ENCODE measurements at regions not wholly inside any gene's neighbourhood (a gene's known extent, or its start where the extent isn't known, plus 50 kb on each side); places are given as distances from the start of the nearest gene placed in this dataset.
"Not testable (repeated sequence)": the region's sequence is repeated elsewhere in the genome, so short reads cannot be mapped to it uniquely, and the experiment has no call there.

DNA sequence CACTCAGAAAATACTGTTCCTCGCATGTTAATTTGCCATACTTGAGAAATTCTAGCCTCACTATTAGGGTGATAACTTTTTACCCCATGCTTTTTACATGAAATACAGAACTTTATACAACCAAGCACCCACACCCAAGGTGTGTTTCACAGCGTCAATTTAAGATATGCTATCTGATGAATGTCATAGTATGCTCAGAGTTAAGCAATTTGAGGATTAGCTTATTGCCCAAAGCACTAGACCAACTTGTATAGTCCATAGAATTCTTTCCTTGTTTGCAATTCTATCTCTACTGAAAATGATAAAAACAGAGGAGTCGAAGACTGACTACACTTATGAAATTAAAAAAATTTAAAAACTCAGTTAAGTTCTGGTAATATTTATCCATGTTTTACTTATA lies 82.1 kb upstream of the CARMIL1 start:
- no peak for TF ChIP-seq CTCF (IDR thresholded peaks at IDR 0.05)
- TF ChIP-seq POLR2A (IDR thresholded peaks at IDR 0.05), result no peak
- DNase-seq (ENCODE audit: low spot score in 2 of 2), result no peak
- H3K4me3 ChIP-seq (ENCODE audit: low read depth, poor library complexity, severe bottlenecking), result no peak overlapping the region
- 68 to 77% methylated on average over 3 of the region's 3 CpGs for WGBS, 2 donors
- intact Hi-C loops (cut with DNase I; ENCODE audit: low total_unique reads), result no loop called here

- WGBS, 2 donors, result 94 to 98% methylated on average over 2 of the region's 2 CpGs
- H3K4me3 ChIP-seq (ENCODE audit: low read depth, poor library complexity, severe bottlenecking), result no peak overlapping the region
- intact Hi-C loops (cut with DNase I; ENCODE audit: low total_unique reads), result no loop called here
- no peak for DNase-seq (ENCODE audit: low spot score in 2 of 2)
- no peak for TF ChIP-seq CTCF (IDR thresholded peaks at IDR 0.05)
- TF ChIP-seq POLR2A (IDR thresholded peaks at IDR 0.05), result no peak
These were observed 79.6 kb upstream of the CARMIL1 start for GRCh38 chr6:25199544-25199943.

DNA sequence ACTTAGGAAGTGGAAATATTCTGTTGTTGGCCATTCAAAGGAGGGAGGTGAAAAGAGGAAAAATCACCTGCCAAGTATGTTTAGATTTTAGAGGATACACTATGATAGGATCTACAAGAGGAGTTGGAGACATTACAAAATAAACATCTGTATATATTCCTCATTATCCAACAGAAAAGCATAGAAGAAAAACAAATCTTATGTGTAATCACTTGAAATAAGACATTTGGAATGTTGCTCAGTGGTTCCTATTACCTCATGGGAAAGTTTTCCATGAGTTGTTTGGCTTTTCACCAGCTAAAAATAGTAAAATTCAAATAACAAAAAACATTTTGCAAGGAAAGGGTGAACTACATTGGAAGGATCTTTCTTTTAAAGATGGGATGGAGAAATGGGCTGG lies 76.7 kb upstream of the CARMIL1 start:
- DNase-seq (ENCODE audit: low spot score in 2 of 2), result no peak
- TF ChIP-seq CTCF (IDR thresholded peaks at IDR 0.05) (no peak), POLR2A (IDR thresholded peaks at IDR 0.05) (no peak)
- intact Hi-C loops (cut with DNase I; ENCODE audit: low total_unique reads), result no loop called here
- H3K4me3 ChIP-seq (ENCODE audit: low read depth, poor library complexity, severe bottlenecking), result no peak overlapping the region

GRCh38 chr6:25205629-25206028 lies 73.5 kb upstream of the CARMIL1 start:
- intact Hi-C loops (cut with DNase I; ENCODE audit: low total_unique reads), result no loop called here
- TF ChIP-seq POLR2A (IDR thresholded peaks at IDR 0.05) (no peak), CTCF (IDR thresholded peaks at IDR 0.05) (no peak)
- DNase-seq (ENCODE audit: low spot score in 2 of 2), result no peak

DNA sequence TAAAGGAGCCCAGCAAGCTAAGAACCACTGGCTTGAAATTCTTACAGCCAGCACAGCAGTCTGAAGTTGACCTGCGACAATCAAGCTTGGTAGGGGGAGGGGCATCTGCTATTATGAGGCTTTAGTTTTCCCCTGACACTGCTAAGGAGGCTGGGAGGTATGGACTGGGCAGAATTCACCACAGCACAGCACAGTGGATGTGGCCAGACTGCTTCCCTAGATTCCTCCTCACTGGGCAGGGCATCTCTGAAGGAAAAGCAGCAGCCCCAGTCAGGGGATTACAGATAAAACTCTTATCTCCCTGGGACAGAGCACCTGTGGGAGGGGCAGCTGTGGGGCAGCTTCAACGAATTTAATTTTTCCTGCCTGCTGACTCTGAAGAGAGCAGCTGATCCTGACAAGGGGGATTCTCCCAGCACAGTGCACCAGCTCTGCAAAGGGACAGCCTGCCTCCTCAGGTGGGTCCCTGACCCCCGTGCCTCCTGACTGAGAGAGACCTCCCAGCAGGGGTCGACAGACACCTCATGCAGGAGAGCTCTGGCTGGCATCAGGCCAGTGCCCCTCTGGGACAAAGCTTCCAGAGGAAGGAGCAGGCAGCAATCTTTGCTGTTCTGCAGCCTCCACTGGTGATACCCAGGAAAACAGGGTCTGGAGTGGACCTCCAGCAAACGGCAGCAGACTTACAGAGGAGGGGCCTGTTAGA lies 71.6 kb upstream of the CARMIL1 start:
- DNase-seq (ENCODE audit: low spot score in 2 of 2); intact Hi-C loops (cut with DNase I; ENCODE audit: low total_unique reads); H3K4me3 ChIP-seq (ENCODE audit: low read depth, poor library complexity, severe bottlenecking): not testable (repeated sequence)
- WGBS, 2 donors, result 59% methylated on average over 5 of the region's 5 CpGs

More at GRCh38 chr6:25205629-25206028, 73.5 kb upstream of the CARMIL1 start:
- H3K4me3 ChIP-seq (ENCODE audit: low read depth, poor library complexity, severe bottlenecking), result no peak overlapping the region

DNA sequence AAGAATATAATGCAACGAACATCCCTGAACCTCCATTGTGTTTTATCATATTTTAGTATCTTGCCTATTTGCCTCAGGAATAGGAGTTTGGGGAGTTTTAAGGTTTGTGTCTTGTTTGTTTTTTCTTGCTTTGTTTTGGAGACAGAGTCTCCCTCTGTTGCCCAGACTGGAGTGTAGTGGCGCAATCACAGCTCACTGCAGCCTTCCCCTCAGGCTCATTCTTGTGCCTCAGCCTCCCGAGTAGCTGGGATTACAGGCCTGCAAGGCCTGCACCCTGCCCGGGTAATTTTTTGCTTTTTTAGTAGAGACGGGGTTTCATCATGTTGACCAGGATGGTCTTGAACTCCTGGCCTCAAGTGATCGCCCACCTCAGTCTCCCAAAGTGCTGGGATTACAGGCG lies 63.3 kb upstream of the CARMIL1 start:
- no peak for DNase-seq (ENCODE audit: low spot score in 2 of 2)
- intact Hi-C loops (cut with DNase I; ENCODE audit: low total_unique reads), result no loop called here
- TF ChIP-seq CTCF (IDR thresholded peaks at IDR 0.05) (no peak), POLR2A (IDR thresholded peaks at IDR 0.05) (no peak)
- no peak overlapping the region for H3K4me3 ChIP-seq (ENCODE audit: low read depth, poor library complexity, severe bottlenecking)
- WGBS, 2 donors, result 58 to 60% methylated on average over 7 of the region's 7 CpGs

All from lower leg skin (tissue), 4 donors.